HK-2 (cell line): ENCODE measurements at regions not wholly inside any gene's neighbourhood (a gene's known extent, or its start where the extent isn't known, plus 50 kb on each side); places are given as distances from the start of the nearest gene placed in this dataset.

Experiments used
- DNase-seq: peaks from one replicate; pipeline ENCODE4 v3.0.0-alpha.2; 2018; ENCODE audit not compliant: unreplicated experiment

DNA sequence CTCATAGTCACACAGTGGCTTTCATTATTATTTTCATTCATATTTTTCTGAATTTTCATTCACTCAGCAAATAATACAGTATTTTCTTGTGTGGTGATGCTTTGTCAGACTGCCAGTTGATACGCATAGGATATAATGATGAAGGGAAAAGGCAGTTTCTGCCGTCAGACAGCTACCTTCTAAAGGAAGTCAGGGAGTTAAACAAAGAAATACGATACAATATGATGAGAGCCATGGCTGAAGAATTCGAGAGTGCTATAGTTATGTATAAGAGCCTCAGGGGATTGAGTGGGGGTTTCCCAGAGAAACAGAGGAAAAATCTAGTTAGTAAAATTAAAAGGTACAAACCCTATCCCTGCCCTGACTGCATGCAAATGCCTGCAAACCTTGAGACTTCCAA, 479.1 kb downstream of the OLFM4 start:
- DNase-seq, result no peak

DNA sequence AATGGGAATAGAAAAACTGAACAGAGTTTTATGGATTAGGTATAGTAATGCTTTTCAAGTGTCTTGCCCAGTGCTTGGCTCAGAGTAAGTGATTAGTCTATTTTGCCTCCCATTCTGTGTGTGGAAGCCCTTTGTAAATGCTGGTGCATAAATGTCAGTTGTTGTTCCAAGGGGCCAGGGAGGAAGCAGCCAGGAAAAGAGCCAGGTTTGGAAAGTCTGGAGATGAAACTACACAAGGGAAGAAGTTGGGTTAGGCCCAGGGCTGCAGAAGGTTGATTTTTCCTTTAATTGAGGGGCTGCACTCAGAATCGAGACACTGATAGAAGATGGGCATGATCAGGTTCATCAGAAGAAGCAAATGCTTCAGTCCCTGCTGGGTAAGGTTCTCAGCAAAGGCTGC, 484.0 kb downstream of the OLFM4 start:
- no peak for DNase-seq

- no peak for DNase-seq
Observed at GRCh38 chr13:53513226-53513625, 484.6 kb downstream of the OLFM4 start.

- no peak for DNase-seq
Observed at GRCh38 chr13:53520132-53520531, 491.5 kb downstream of the OLFM4 start.

GRCh38 chr13:53522034-53522433, 493.4 kb downstream of the OLFM4 start:
- DNase-seq, result no peak

GRCh38 chr13:53537586-53537985, 509.0 kb downstream of the OLFM4 start:
- no peak for DNase-seq

GRCh38 chr13:53545340-53545941, 516.8 kb downstream of the OLFM4 start:
- no peak for DNase-seq

GRCh38 chr13:53560556-53560955, 531.9 kb downstream of the OLFM4 start:
- DNase-seq, result no peak

GRCh38 chr13:53562419-53562818, 533.8 kb downstream of the OLFM4 start:
- DNase-seq, result no peak

DNA sequence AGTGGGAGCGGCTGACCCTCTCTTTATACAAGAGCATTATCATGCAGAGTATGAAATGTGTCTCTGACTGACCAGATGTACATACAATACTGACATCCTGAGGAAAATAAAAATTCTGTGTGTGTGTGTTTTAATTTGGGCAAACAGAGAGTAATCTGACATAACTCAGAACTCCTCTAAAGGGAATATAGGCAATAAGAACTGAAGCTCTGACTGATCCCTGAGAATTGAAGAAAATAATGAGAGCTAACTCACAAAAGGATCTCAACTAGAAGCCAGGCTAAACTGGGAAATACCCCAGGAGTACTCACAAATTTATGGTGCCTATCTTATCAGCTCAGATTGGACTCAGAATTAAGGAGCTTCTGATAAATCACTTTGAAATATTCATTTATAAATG, 539.9 kb downstream of the OLFM4 start:
- no peak for DNase-seq

- DNase-seq, result no peak
Observed at GRCh38 chr13:53569453-53569852, 540.8 kb downstream of the OLFM4 start.

DNA sequence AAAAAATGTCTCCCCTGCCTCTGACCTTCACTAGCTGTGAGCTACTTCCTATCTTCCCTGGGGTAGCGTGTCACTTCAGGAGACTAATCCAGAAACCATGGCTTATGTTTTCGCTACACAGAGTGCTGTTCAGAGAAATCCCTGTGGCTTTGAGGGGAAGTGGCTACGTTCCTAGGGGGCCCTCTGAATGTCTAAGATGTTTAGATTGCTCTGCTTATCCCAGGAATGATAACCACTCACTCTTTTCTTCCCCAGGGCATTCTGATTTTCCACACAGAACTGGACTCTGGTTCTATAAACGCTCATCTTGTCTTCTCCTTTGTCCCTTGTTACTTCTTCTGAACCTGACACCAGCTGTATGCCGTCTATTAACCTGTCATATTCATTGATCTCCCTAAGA, 572.5 kb downstream of the OLFM4 start:
- DNase-seq, result no peak

GRCh38 chr13:53605326-53605725, 576.7 kb downstream of the OLFM4 start:
- DNase-seq, result no peak

- DNase-seq, result no peak
Observed at GRCh38 chr13:53612200-53612599, 583.6 kb downstream of the OLFM4 start.

DNA sequence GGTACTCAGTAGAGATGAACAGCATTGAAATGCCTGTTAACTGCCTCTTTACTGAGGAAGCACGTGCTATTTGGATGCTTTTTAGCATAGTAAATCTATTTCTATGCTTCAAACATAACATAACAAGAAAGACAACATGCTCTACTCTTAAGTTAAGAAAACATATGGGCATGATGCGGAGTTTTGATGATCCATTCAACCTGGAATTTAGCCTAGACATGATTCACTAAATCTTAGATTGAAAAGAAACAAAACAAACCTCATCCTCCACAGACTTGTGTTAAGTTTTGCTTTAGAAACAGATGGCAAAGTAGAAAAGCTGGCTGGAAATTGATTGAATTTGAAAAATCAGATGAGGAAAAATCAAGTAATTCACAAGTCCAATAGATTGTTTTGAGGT, 593.8 kb downstream of the OLFM4 start:
- DNase-seq, result no peak

DNA sequence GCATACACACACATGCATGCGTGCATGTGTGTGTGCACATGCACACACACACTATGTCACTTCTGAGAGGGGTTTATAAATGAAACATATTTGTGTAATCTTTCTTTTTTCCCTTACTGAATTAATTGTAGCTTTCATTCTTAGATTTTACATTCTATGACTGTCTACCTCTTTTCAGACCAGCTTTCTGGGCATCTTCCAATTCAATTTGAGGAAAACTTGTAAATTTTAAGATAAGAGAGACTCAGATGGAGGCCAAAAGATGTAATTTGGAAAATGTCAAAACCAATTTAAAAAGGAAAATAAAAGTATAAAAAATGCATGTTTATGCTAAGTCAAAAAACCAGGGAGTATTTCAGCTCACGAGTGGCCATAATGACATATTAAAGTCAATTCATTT, 594.5 kb downstream of the OLFM4 start:
- DNase-seq, result no peak

DNA sequence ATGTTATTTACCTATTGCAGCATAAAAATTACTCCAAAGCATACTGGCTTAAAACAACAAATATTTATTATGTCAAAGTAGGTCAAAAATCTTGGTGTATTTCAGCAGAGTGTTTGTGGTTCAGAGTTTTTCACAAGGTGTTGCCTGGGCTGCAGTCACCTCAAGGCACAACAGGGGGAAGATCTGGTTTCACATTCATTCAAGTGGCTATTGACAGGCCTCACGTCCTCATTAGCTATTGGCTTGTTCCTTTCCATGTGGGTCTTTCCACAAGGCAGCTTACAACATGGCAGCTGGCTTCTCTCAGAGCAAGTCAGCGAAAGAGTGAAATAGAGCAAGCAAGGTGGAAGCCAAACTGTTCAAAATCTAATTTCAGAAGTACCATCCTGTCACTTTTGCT, 602.9 kb downstream of the OLFM4 start:
- DNase-seq, result no peak

GRCh38 chr13:53638040-53638439, 609.4 kb downstream of the OLFM4 start:
- DNase-seq, result no peak

DNA sequence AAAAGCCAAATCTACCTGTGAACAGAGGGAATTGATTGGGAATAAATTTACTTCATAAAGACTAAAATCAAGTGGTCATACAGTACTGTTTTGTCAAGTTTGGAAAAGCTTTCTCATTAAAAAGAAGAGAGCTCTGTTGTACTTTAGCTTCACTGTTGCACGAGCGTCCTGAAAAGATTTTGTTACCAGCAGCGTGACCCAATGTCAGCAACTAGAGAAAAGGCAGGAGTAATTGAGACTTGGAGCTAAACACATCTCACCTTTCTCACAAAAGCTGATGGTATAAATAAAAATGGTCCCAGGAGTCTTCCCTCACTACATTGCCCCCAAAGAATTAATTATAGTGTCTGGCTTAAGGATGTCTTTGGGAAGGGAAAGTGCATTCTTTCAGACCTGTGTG, 613.7 kb downstream of the OLFM4 start:
- no peak for DNase-seq

DNA sequence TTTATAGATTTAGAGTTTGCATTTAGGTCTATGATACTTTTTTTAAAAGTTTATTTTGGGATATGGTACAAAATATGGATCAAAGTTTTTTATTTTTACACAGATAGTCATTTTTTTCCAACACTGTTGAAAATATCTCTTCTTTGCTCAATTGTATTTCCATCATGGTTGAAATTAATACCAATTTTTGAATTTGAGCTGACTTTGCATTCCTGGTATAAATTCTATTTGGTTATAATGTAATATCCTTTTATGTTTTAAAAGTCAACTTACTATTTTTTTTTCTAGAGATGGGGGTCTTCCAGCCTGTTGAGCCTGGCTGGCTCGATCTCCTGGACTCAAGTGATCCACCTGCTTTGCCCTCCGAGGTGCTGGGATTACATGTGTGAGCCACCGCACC, 620.1 kb downstream of the OLFM4 start:
- no peak for DNase-seq

DNA sequence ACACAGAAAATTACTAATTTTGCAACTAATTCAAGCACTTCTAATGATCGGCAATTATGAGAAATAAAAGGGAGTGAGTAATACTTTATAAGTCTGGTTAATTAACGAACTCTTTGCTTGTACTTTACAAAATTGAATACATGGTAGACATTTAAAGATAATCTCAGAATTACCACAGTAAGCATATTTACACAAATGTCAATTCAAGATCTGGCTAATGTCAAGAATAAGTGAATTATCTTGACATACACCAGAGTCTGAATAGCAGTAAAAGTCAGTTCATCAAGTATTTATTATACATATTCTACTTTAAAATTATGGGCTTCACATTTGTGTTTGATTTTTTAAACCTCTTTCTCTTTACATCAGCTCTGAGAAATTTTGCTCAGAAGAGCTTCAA, 643.4 kb downstream of the OLFM4 start:
- no peak for DNase-seq

GRCh38 chr13:53683146-53683545, 654.5 kb downstream of the OLFM4 start:
- no peak for DNase-seq

GRCh38 chr13:53683608-53684007, 655.0 kb downstream of the OLFM4 start:
- no peak for DNase-seq

GRCh38 chr13:53691417-53691816, 662.8 kb downstream of the OLFM4 start:
- no peak for DNase-seq
